ENCODE measurements at regions not wholly inside any gene's neighbourhood (a gene's known extent, or its start where the extent isn't known, plus 50 kb on each side); places are given as distances from the start of the nearest gene placed in this dataset.

DNA sequence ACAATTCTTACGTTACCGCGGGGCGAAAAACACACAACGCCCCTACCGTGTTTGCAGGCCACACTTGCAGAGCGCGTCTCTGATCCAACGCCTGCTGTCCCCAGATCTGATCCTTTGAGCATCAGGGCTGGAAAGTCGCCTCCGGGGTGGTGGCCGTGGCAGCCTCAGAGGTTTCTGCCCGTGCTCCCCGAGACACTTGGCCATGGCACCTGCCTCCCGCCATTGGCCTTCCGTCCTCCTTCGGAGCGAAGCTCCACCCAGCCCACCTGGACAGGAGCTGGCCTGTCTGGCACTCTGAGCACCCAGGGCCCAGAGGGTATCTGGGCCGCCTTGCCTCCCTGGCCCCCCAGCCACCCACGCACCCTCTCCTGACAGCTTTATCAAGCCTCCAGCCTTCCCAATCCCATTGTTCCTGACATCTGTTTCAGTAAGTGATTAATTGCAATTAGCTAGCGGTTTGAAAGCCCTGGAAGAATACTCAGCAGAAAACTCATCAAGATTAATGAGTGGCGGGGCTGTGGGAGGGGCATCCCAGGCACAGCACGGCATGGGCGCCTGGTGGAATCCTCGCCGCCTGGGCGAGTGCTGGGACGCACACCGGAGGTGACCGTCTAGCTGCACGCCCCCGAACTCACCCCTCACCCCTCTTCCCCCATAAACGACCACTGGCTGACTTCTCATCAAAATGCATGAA, 181.5 kb upstream of the GSE1 start:
- no peak for TF ChIP-seq POLR2A (IDR thresholded peaks at IDR 0.05; ENCODE audit: low read depth, low read length)
- no peak for TF ChIP-seq TAF1 (IDR thresholded peaks at IDR 0.05; ENCODE audit: low read depth, low read length)

Data from GM12891 (cell line).